OCI-LY3 (cell line): ENCODE measurements at regions not wholly inside any gene's neighbourhood (a gene's known extent, or its start where the extent isn't known, plus 50 kb on each side); places are given as distances from the start of the nearest gene placed in this dataset.

ENCODE experiments used
- H2AFZ ChIP-seq: fragments of 200-600, 300-600 bp; shearing (Covaris generic); 2 replicates; pipeline ENCODE4 v1.6.0; 2014; ENCODE audit warnings: antibody characterized with exemption, low read depth, low read length
- H3K27ac ChIP-seq: fragments of 200-600, 300-600 bp; sonication (generic); 2 replicates; pipeline ENCODE4 v1.5.1; 2014; ENCODE audit warnings: mild to moderate bottlenecking, low read length, moderate library complexity, mixed read lengths
- H3K27me3 ChIP-seq: fragments of 200-600, 300-600 bp; sonication (generic); 2 replicates; pipeline ENCODE4 v1.6.1; 2014; ENCODE audit warnings: low read depth, low read length, mixed read lengths
- H3K36me3 ChIP-seq: fragments of 200-600, 300-600 bp; sonication (generic); replicated peaks from 2 replicates; pipeline ENCODE3; 2014; ENCODE audit warnings: low read depth, low read length, mixed read lengths
- H3K4me1 ChIP-seq: fragments of 300-600, 200-600 bp; sonication (generic); 2 replicates; pipeline ENCODE4 v1.6.1; 2014; ENCODE audit warnings: low read length, mixed read lengths
- H3K4me2 ChIP-seq: fragments of 200-600, 300-600 bp; sonication (generic); 2 replicates; pipeline ENCODE4 v1.6.1; 2014; ENCODE audit warnings: low read length, mixed read lengths
- H3K4me3 ChIP-seq: fragments of 300-600, 200-600 bp; sonication (generic); 2 replicates; pipeline ENCODE4 v1.5.1; 2014; ENCODE audit warnings: antibody characterized with exemption, mild to moderate bottlenecking, low read length, moderate library complexity
- H3K79me2 ChIP-seq: fragments of 300-600, 200-600 bp; shearing (Covaris generic); 2 replicates; pipeline ENCODE4 v1.6.1; 2014; ENCODE audit warnings: mild to moderate bottlenecking, low read length, mixed read lengths
- H3K9ac ChIP-seq: fragments of 300-600, 200-600 bp; shearing (Covaris generic); 2 replicates; pipeline ENCODE4 v1.6.0; 2014; ENCODE audit warnings: mild to moderate bottlenecking, low read length, moderate library complexity
- H3K9me3 ChIP-seq: fragments of 200-600, 300-600 bp; shearing (Covaris generic); 2 replicates; pipeline ENCODE4 v1.6.1; 2014; ENCODE audit warnings: low read length, mixed read lengths; ENCODE audit not compliant: insufficient read depth
- H4K20me1 ChIP-seq: fragments of 200-600, 300-600 bp; sonication (generic); 2 replicates; pipeline ENCODE4 v1.6.1; 2016; ENCODE audit warnings: low read length, mixed read lengths; ENCODE audit not compliant: insufficient read depth
- CTCF ChIP-seq: fragments of 200-600, 300-600 bp; sonication (generic); IDR thresholded peaks from 2 replicates; pipeline ENCODE4 v1.5.1; 2014; ENCODE audit warnings: antibody characterized with exemption, low read length, low read depth
- EZH2phosphoT487 ChIP-seq: fragments of 200-600 bp; shearing (Covaris generic); IDR thresholded peaks from 2 replicates; pipeline ENCODE4 v1.6.1; 2018; ENCODE audit warnings: antibody characterized with exemption, mixed run types, low read depth

- TF ChIP-seq CTCF (no peak), EZH2phosphoT487 (no peak)
- Histone ChIP-seq H4K20me1 (no peaks in the 10 kb centered on the region), H3K9me3 (peaks cover 11% of the 10 kb centered on the region; the same call in 1 of the 2 replicates), H3K79me2 (no peaks in the 10 kb centered on the region), H2AFZ (no peak overlapping the region), H3K36me3 (no peaks in the 10 kb centered on the region), H3K27me3 (no peaks in the 10 kb centered on the region), H3K27ac (no peak overlapping the region), H3K4me3 (no peak overlapping the region), H3K4me2 (no peak overlapping the region), H3K4me1 (peaks cover 1% of the 10 kb centered on the region; the same call in 1 of the 2 replicates), H3K9ac (no peak overlapping the region)
Observed at GRCh38 chr7:116347151-116347832, 137.0 kb downstream of the TES start.

DNA sequence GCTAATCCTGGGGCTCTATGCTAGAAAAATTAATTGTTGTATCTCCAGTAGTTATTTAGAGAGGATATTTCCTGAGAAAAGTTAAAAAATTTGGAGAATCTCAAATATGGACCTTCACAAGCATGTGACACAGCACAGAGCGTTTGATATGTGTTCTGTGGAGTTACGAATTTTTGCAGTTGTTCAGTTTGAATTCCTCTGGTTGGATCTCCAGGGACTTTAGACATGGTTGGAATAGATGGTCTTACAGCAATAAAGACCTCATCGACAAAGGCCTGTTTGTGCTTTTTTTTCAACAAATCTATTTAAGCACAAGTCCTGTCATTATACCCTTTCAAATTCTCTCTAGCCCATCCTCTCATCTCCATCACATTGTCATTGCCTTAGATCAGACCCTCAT, 138.0 kb downstream of the TES start:
- Histone ChIP-seq H3K4me1 (no peaks in the 10 kb centered on the region), H3K4me3 (no peak overlapping the region), H3K9me3 (peaks cover 11% of the 10 kb centered on the region; the same call in 1 of the 2 replicates), H3K9ac (no peak overlapping the region), H4K20me1 (no peaks in the 10 kb centered on the region), H2AFZ (no peak overlapping the region), H3K4me2 (no peak overlapping the region), H3K27me3 (no peaks in the 10 kb centered on the region), H3K36me3 (no peaks in the 10 kb centered on the region), H3K79me2 (no peaks in the 10 kb centered on the region), H3K27ac (no peak overlapping the region)
- no peak for TF ChIP-seq CTCF
- no peak for TF ChIP-seq EZH2phosphoT487

GRCh38 chr7:116351966-116352365, 141.6 kb downstream of the TES start:
- Histone ChIP-seq H3K27ac (no peak overlapping the region), H3K4me2 (no peak overlapping the region), H3K9ac (no peak overlapping the region), H3K27me3 (no peaks in the 10 kb centered on the region), H3K36me3 (no peaks in the 10 kb centered on the region), H3K79me2 (no peaks in the 10 kb centered on the region), H3K4me1 (no peaks in the 10 kb centered on the region), H2AFZ (no peak overlapping the region), H4K20me1 (no peaks in the 10 kb centered on the region), H3K4me3 (no peak overlapping the region), H3K9me3 (peaks cover 5% of the 10 kb centered on the region; the same call in 1 of the 2 replicates)
- no peak for TF ChIP-seq EZH2phosphoT487
- TF ChIP-seq CTCF = no peak

DNA sequence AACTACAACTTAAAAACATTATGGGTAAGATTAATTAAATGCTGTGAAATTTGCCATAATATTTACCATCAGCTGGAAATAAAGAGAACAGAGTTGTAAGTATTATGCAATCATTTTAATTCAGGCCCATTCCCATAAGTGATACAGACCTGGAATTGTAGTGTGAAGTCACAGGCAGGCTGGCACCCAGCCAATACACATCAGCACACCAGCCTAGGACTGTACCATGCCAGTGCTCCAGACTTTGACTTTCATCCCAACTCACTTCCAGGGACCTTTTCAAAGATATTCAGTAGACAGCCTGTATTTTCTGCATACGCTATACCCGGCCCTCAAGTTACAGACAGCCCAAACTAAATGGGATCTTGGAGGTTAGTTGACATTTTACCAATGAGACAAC, 143.3 kb downstream of the TES start:
- Histone ChIP-seq H3K4me1 (no peaks in the 10 kb centered on the region), H3K4me3 (no peak overlapping the region), H2AFZ (no peak overlapping the region)

More for the DNA sequence above, 143.3 kb downstream of the TES start:
- Histone ChIP-seq H3K27ac (no peak overlapping the region), H3K9ac (no peak overlapping the region), H3K27me3 (no peaks in the 10 kb centered on the region), H3K4me2 (no peak overlapping the region), H3K79me2 (no peaks in the 10 kb centered on the region), H3K9me3 (no peaks in the 10 kb centered on the region), H3K36me3 (no peaks in the 10 kb centered on the region), H4K20me1 (no peaks in the 10 kb centered on the region)
- TF ChIP-seq CTCF (no peak), EZH2phosphoT487 (no peak)
